ENCODE measurements at regions not wholly inside any gene's neighbourhood (a gene's known extent, or its start where the extent isn't known, plus 50 kb on each side); places are given as distances from the start of the nearest gene placed in this dataset.

- TF ChIP-seq EZH2phosphoT487 (IDR thresholded peaks at IDR 0.05; ENCODE audit: borderline replicate concordance, low read length) (no peak), EZH2 (IDR thresholded peaks at IDR 0.05; ENCODE audit: low read length, unreplicated experiment) (no peak)
- TF ChIP-seq, protein P1, sequence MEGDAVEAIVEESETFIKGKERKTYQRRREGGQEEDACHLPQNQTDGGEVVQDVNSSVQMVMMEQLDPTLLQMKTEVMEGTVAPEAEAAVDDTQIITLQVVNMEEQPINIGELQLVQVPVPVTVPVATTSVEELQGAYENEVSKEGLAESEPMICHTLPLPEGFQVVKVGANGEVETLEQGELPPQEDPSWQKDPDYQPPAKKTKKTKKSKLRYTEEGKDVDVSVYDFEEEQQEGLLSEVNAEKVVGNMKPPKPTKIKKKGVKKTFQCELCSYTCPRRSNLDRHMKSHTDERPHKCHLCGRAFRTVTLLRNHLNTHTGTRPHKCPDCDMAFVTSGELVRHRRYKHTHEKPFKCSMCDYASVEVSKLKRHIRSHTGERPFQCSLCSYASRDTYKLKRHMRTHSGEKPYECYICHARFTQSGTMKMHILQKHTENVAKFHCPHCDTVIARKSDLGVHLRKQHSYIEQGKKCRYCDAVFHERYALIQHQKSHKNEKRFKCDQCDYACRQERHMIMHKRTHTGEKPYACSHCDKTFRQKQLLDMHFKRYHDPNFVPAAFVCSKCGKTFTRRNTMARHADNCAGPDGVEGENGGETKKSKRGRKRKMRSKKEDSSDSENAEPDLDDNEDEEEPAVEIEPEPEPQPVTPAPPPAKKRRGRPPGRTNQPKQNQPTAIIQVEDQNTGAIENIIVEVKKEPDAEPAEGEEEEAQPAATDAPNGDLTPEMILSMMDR (conservative IDR thresholded peaks at IDR 0.05; ENCODE audit: low read depth, low read length): no peak
- DNase-seq: no peak
- H4K20me1 ChIP-seq (ENCODE audit: low read length): no peaks in the 10 kb centered on the region
- H3K9ac ChIP-seq (ENCODE audit: low read length): no peak overlapping the region
- CTCF ChIA-PET: interaction anchor here (0.7 to 1.3 kb wide), 3 partner anchors 103 to 152 kb away, joined by 4 to 8 read pairs (median 8); no protein-coding TSS in a partner anchor
- H3K9me3 ChIP-seq (ENCODE audit: low read length): no peaks in the 10 kb centered on the region
- no peak overlapping the region for H3K27ac ChIP-seq (ENCODE audit: low read length)
- BruUV-seq (replicated peaks): no TSS peak
- H3K36me3 ChIP-seq (ENCODE audit: low read depth, low read length): no peaks in the 10 kb centered on the region
- no peaks in the 10 kb centered on the region for H3K4me1 ChIP-seq (ENCODE audit: insufficient read depth, low read length)
- H3K79me2 ChIP-seq (ENCODE audit: low read length): no peaks in the 10 kb centered on the region
- intact Hi-C loops (cut with micrococcal nuclease): loop anchor here (2.0 to 5.0 kb wide), 3 partner anchors 149 to 811 kb away; partner anchors contain the start of gene PLK2
- H3F3A ChIP-seq (ENCODE audit: low read length, unreplicated experiment): no peaks in the 10 kb centered on the region
- H3K27me3 ChIP-seq (ENCODE audit: low read length): no peaks in the 10 kb centered on the region
- H3K4me3 ChIP-seq (ENCODE audit: low read length): no peak overlapping the region
- no peak overlapping the region for H2AFZ ChIP-seq (ENCODE audit: low read length)
- no peak overlapping the region for H3K4me2 ChIP-seq (ENCODE audit: low read length)
- no peaks in the 10 kb centered on the region for H3K9me2 ChIP-seq (replicated peaks; ENCODE audit: low read length)
- ATAC-seq: no peak
- POLR2A ChIA-PET (ENCODE audit: unreplicated experiment): interaction anchor here (0.6 kb wide), 1 partner anchor 73 kb away, joined by 4 read pairs; no protein-coding TSS in a partner anchor
Observed at GRCh38 chr5:57651127-57651526, 168.5 kb upstream of the ACTBL2 start.

GRCh38 chr5:57650360-57651069 lies 167.9 kb upstream of the ACTBL2 start:
- no peaks in the 10 kb centered on the region for H4K20me1 ChIP-seq (ENCODE audit: low read length)
- BruUV-seq (replicated peaks): no TSS peak
- H3K4me2 ChIP-seq (ENCODE audit: low read length): no peak overlapping the region
- no peaks in the 10 kb centered on the region for H3K79me2 ChIP-seq (ENCODE audit: low read length)
- ChIA-PET POLR2A (ENCODE audit: unreplicated experiment) (interaction anchor here (0.6 kb wide), 1 partner anchor 808 kb away, joined by 3 read pairs; no protein-coding TSS in a partner anchor), CTCF (interaction anchor here (0.5 to 1.3 kb wide), 7 partner anchors 66 to 151 kb away, joined by 3 to 14 read pairs (median 4); no protein-coding TSS in a partner anchor)
- DNase-seq: peak; percentile 64
- 0 out of 2 replicates have a peak overlapping the region, but pooled peaks have one; percentile 31 for H2AFZ ChIP-seq (ENCODE audit: low read length)
- H3K36me3 ChIP-seq (ENCODE audit: low read depth, low read length): no peaks in the 10 kb centered on the region
- no peak overlapping the region for H3K27ac ChIP-seq (ENCODE audit: low read length)
- intact Hi-C loops (cut with micrococcal nuclease): loop anchor here (1.0 to 5.0 kb wide), 4 partner anchors 126 to 812 kb away; partner anchors contain the start of gene PLK2
- H3K4me3 ChIP-seq (ENCODE audit: low read length): no peak overlapping the region
- no peaks in the 10 kb centered on the region for H3K4me1 ChIP-seq (ENCODE audit: insufficient read depth, low read length)
- no peak overlapping the region for H3K9ac ChIP-seq (ENCODE audit: low read length)
- no peaks in the 10 kb centered on the region for H3F3A ChIP-seq (ENCODE audit: low read length, unreplicated experiment)
- no peaks in the 10 kb centered on the region for H3K9me2 ChIP-seq (replicated peaks; ENCODE audit: low read length)
- H3K27me3 ChIP-seq (ENCODE audit: low read length): no peaks in the 10 kb centered on the region
- TF ChIP-seq, protein P1 (conservative IDR thresholded peaks at IDR 0.05; ENCODE audit: low read depth, low read length): peak; percentile 71
- TF ChIP-seq EZH2 (IDR thresholded peaks at IDR 0.05; ENCODE audit: low read length, unreplicated experiment): no peak
- H3K9me3 ChIP-seq (ENCODE audit: low read length): no peaks in the 10 kb centered on the region
- ATAC-seq: peak; percentile 86

DNA sequence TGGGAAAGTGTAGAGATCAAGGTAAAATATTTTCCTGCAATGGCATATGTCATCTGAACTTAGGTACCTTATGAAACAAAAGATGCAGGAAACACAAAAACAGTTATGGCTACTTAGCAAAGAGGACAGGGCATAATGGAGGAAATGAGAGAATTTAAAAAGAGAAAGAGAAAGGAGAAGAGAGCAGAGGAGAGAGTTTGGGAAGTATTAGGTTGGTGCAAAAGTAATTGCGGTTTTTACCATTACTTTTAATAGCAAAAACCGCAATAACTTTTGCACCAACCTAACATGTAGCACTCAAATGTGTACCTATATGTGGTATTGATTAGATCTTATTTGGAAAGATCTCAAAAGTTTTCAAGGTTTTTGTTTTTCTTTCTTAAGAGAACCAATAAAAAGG lies 160.1 kb upstream of the ACTBL2 start:
- H3K9me3 ChIP-seq (ENCODE audit: low read length): no peaks in the 10 kb centered on the region
- H3K9me2 ChIP-seq (replicated peaks; ENCODE audit: low read length): no peaks in the 10 kb centered on the region
- no peaks in the 10 kb centered on the region for H3K36me3 ChIP-seq (ENCODE audit: low read depth, low read length)
- H3K27ac ChIP-seq (ENCODE audit: low read length): no peak overlapping the region
- ChIA-PET POLR2A (ENCODE audit: unreplicated experiment) (no interaction called here), CTCF (no interaction called here)
- H4K20me1 ChIP-seq (ENCODE audit: low read length): no peaks in the 10 kb centered on the region
- intact Hi-C loops (cut with micrococcal nuclease): no loop called here
- H3K79me2 ChIP-seq (ENCODE audit: low read length): no peaks in the 10 kb centered on the region
- H3K9ac ChIP-seq (ENCODE audit: low read length): no peak overlapping the region
- no peak overlapping the region for H3K4me2 ChIP-seq (ENCODE audit: low read length)
- H3K27me3 ChIP-seq (ENCODE audit: low read length): no peaks in the 10 kb centered on the region
- TF ChIP-seq EZH2 (IDR thresholded peaks at IDR 0.05; ENCODE audit: low read length, unreplicated experiment) (no peak), EZH2phosphoT487 (IDR thresholded peaks at IDR 0.05; ENCODE audit: borderline replicate concordance, low read length) (no peak)
- TF ChIP-seq, protein P1 (conservative IDR thresholded peaks at IDR 0.05; ENCODE audit: low read depth, low read length): no peak
- H3K4me1 ChIP-seq (ENCODE audit: insufficient read depth, low read length): no peaks in the 10 kb centered on the region
- no peaks in the 10 kb centered on the region for H3F3A ChIP-seq (ENCODE audit: low read length, unreplicated experiment)
- no peak for ATAC-seq
- H2AFZ ChIP-seq (ENCODE audit: low read length): no peak overlapping the region
- no peak for DNase-seq
- no peak overlapping the region for H3K4me3 ChIP-seq (ENCODE audit: low read length)
- no TSS peak for BruUV-seq (replicated peaks)

All from PC-3 (cell line).